Vagina (tissue), 2 donors: ENCODE measurements at regions not wholly inside any gene's neighbourhood (a gene's known extent, or its start where the extent isn't known, plus 50 kb on each side); places are given as distances from the start of the nearest gene placed in this dataset.

Source experiments
- CTCF ChIP-seq, 3 experiments: fragments of 450-650 bp in 2 of 3; fragments of 200-600 bp in 1 of 3; sonication (generic) in 1 of 3; IDR thresholded peaks; one replicate each; pipeline ENCODE4 v1.5.1; 2017 to 2019; ENCODE audit warnings: antibody characterized with exemption in 3 of 3, mild to moderate bottlenecking in 2 of 3, moderate library complexity in 2 of 3
- POLR2A ChIP-seq, 2 donors: fragments of 450-650 bp; IDR thresholded peaks; one replicate each; pipeline ENCODE4 v1.6.1; 2017; ENCODE audit warnings: antibody characterized with exemption in 2 of 2, mild to moderate bottlenecking in 2 of 2, moderate library complexity in 2 of 2
- POLR2AphosphoS5 ChIP-seq, 2 donors: sonication (generic); formaldehyde crosslinking; IDR thresholded peaks; one replicate each; pipeline ENCODE4 v1.9.0; 2017; ENCODE audit warnings: antibody characterized with exemption in 2 of 2, mild to moderate bottlenecking in 2 of 2, low read depth in 1 of 2; ENCODE audit not compliant: insufficient read depth in 1 of 2

- TF ChIP-seq POLR2AphosphoS5 (IDR thresholded peaks at IDR 0.05; ENCODE audit: insufficient read depth in 1 of 2, low read depth in 1 of 2) (no peak), CTCF (IDR thresholded peaks at IDR 0.05) (no peak), POLR2A (IDR thresholded peaks at IDR 0.05) (no peak)
Measured at GRCh38 chr9:86602715-86603114, 248.5 kb upstream of the TUT7 start.
